ENCODE measurements at regions not wholly inside any gene's neighbourhood (a gene's known extent, or its start where the extent isn't known, plus 50 kb on each side); places are given as distances from the start of the nearest gene placed in this dataset.

GRCh38 chr4:20362148-20362547 is 110.4 kb downstream of the SLIT2 start:
- TF ChIP-seq CTCF (IDR thresholded peaks at IDR 0.05; ENCODE audit: low read depth, low read length) (no peak), MYC (IDR thresholded peaks at IDR 0.05; ENCODE audit: low read depth, low read length) (no peak)
